ENCODE measurements at regions not wholly inside any gene's neighbourhood (a gene's known extent, or its start where the extent isn't known, plus 50 kb on each side); places are given as distances from the start of the nearest gene placed in this dataset.

- TF ChIP-seq REST (IDR thresholded peaks at IDR 0.05; ENCODE audit: insufficient read depth in 1 of 2, low read depth in 2 of 2, low read length in 2 of 2) (no peak), POLR2AphosphoS5 (IDR thresholded peaks at IDR 0.05; ENCODE audit: low read depth, low read length) (no peak), SIN3A (IDR thresholded peaks at IDR 0.05; ENCODE audit: borderline replicate concordance, insufficient read depth, low read length) (no peak), FOXP2 (optimal IDR thresholded peaks at IDR 0.05; ENCODE audit: borderline replicate concordance, extremely low read depth, extremely low read length, insufficient read depth) (no peak), TAF1 (IDR thresholded peaks at IDR 0.05; ENCODE audit: borderline replicate concordance, insufficient read depth, low read length) (no peak)
Measured at GRCh38 chr17:77414811-77415400, 274.1 kb downstream of the SEC14L1 start.

- TF ChIP-seq REST (IDR thresholded peaks at IDR 0.05; ENCODE audit: insufficient read depth in 1 of 2, low read depth in 2 of 2, low read length in 2 of 2) (no peak), SIN3A (IDR thresholded peaks at IDR 0.05; ENCODE audit: borderline replicate concordance, insufficient read depth, low read length) (no peak), POLR2AphosphoS5 (IDR thresholded peaks at IDR 0.05; ENCODE audit: low read depth, low read length) (no peak), TAF1 (IDR thresholded peaks at IDR 0.05; ENCODE audit: borderline replicate concordance, insufficient read depth, low read length) (no peak), FOXP2 (optimal IDR thresholded peaks at IDR 0.05; ENCODE audit: borderline replicate concordance, extremely low read depth, extremely low read length, insufficient read depth) (no peak)
Measured at GRCh38 chr17:77416105-77416713, 275.4 kb downstream of the SEC14L1 start.

GRCh38 chr17:77417575-77417974, 276.8 kb downstream of the SEC14L1 start:
- no peak for TF ChIP-seq FOXP2 (optimal IDR thresholded peaks at IDR 0.05; ENCODE audit: borderline replicate concordance, extremely low read depth, extremely low read length, insufficient read depth)
- no peak for TF ChIP-seq SIN3A (IDR thresholded peaks at IDR 0.05; ENCODE audit: borderline replicate concordance, insufficient read depth, low read length)
- TF ChIP-seq REST (IDR thresholded peaks at IDR 0.05; ENCODE audit: insufficient read depth in 1 of 2, low read depth in 2 of 2, low read length in 2 of 2): no peak
- no peak for TF ChIP-seq POLR2AphosphoS5 (IDR thresholded peaks at IDR 0.05; ENCODE audit: low read depth, low read length)
- no peak for TF ChIP-seq TAF1 (IDR thresholded peaks at IDR 0.05; ENCODE audit: borderline replicate concordance, insufficient read depth, low read length)

GRCh38 chr17:77418609-77419008, 277.8 kb downstream of the SEC14L1 start:
- TF ChIP-seq SIN3A (IDR thresholded peaks at IDR 0.05; ENCODE audit: borderline replicate concordance, insufficient read depth, low read length) (no peak), TAF1 (IDR thresholded peaks at IDR 0.05; ENCODE audit: borderline replicate concordance, insufficient read depth, low read length) (no peak), POLR2AphosphoS5 (IDR thresholded peaks at IDR 0.05; ENCODE audit: low read depth, low read length) (no peak), FOXP2 (optimal IDR thresholded peaks at IDR 0.05; ENCODE audit: borderline replicate concordance, extremely low read depth, extremely low read length, insufficient read depth) (no peak), REST (IDR thresholded peaks at IDR 0.05; ENCODE audit: insufficient read depth in 1 of 2, low read depth in 2 of 2, low read length in 2 of 2) (no peak)

Data from PFSK-1 (cell line).